NCI-H2107 (cell line): ENCODE measurements at regions not wholly inside any gene's neighbourhood (a gene's known extent, or its start where the extent isn't known, plus 50 kb on each side); places are given as distances from the start of the nearest gene placed in this dataset.
"Not testable (repeated sequence)": the region's sequence is repeated elsewhere in the genome, so short reads cannot be mapped to it uniquely, and the experiment has no call there.

ENCODE experiments used
- DNase-seq: peaks from one replicate; lab custom pipeline; 2025; lab: John Stamatoyannopoulos, UW

GRCh38 chr22:33221568-33221967, 163.4 kb upstream of the SYN3 start:
- no peak for DNase-seq

DNA sequence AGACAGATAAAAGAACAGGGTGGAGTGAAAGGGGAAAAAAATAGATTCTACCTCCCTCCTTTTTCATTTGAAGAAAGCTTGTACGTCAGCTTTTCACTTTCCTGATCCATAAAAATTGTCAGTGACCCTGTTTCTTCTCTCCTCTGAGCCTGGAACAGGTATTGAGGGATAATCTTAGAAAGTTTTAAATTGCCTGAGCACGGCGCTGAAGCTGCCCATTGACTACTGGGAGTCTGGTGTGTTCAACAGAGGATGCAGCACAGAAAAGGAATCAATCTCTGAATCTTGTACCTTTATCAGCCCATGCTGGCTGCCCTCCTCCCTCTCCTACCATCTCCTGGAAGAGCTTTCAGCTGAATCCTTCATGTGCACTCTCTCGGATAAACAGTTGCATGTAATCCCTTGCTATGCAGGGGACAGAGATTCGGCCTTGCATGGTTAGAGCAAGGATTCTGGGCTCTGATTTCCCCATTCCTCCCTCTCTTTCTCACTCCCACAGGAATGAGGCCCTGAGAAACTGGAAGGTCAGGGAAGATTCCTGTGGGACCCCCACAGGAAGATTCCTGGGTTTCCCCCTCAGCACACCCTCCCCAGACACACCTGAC, 162.4 kb upstream of the SYN3 start:
- no peak for DNase-seq

DNA sequence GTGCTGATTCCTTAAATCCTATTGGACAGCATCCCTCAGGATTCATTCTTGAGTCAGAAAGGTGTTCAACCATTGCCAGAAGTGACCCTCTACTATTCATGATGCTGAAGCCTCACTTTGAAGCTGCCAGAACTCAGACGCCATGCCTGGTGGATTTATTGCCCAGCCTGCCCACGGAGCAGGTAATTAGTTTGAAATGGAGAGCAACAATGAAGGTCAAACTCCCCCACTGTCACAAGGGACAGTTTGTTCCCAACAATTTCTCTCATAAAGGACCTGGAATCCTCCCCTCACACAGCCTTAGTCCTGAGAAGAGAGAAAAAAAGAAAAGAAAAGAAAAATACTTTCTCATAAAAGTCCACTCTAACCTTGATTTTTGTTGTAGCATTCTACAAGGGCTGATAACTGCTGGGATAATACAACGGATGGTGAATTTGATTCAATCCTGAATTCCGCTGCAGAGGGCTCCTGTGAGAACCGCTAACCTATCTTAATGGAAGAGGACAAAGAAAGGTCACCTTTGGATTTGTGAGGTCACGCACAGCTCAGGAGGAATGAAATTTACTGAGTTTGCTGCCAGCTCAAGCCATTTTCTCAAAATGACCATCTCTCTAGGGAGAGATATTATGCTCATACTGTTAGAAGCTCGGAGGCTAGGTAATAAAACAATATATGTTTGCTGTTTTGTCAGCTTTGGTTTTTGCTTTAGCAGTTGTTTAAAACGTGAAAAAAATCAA, 161.6 kb upstream of the SYN3 start:
- no peak for DNase-seq

- DNase-seq = no peak
Observed at GRCh38 chr22:33213383-33214075, 155.3 kb upstream of the SYN3 start.

DNA sequence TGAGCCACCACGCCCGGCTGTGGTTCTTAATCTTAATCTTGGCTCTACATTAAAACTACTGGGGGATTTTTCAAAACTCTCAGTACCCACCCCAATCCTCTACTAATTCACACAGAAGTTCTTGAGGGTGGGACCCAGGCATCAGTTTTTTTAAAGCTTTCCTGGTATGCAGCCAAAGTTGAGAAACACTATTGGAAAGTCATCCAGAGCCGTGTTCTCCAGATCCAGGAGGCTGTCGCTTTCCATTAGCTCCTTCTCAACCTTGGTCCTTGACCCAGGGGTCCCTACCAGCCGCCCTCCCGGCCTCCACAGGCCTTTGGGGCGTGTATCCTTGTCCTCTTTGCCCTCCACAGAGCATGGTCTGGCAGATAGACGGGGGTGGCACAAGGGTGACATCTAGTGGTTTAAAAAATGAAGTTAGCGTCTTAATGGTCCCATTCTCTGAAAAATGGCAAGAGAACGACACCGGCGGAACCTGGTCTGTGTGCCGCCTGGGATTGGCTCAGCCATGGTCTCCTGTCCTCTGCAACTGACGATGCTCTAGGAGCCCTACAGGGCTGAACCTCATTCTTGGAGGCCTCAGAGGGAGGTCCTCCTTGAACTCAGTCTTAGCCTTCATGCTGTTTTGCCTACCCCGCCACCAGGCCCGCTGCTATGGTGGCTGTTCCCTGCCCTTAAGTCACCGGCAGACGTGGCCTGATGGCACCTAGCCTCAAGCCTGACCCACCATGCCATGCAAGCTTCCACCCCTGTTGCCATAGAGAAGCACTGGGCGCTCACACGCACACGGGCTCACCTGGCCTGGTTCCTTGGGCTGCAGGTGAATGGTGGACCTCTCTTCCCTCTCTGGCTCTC, 152.0 kb upstream of the SYN3 start:
- DNase-seq = no peak

- no peak for DNase-seq
Observed at GRCh38 chr22:33204408-33204807, 146.2 kb upstream of the SYN3 start.

DNA sequence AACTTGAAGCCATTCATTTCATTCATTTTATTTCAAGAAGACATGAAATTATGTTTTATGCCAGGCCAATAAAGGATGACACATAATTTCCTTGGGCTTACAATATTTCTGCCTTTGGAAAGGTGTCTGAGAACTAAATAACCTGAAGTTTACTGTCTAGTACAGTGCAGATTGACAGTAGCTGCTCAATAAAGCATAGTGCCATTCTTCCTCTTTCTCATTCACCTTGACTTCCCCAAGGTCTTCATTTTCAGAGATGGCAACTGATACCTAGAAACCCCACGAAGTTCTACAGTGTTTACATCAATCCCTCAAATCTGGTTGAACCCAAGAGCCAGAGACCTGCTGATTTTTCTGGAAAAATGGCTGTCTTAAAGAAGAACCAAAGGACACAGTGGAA, 144.3 kb upstream of the SYN3 start:
- no peak for DNase-seq

DNA sequence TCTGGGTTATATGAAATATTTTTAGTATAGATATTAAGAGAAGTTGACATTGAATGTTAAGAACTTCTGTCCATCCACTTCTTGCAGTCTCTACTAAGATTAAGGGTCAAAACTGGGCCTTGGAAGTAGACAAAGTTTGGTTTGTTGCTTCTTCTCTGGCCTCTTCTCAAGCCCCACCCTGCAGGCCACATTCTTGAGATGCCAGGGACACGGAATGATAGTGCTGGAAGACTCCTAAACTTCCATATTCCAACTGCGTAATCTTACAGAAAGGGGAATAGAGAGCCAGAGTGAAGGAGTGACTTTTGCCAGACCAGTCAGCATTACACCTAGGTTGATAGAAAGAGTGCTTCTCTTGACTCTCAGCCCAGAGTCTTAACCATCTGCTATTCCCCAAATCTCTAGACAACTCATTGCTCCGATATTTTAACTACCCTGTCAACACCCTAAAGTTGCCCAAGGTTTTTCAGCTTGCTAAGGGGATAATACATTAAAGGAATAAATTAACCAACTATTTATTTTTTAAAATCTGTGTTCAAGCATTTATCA, 136.4 kb upstream of the SYN3 start:
- no peak for DNase-seq

DNA sequence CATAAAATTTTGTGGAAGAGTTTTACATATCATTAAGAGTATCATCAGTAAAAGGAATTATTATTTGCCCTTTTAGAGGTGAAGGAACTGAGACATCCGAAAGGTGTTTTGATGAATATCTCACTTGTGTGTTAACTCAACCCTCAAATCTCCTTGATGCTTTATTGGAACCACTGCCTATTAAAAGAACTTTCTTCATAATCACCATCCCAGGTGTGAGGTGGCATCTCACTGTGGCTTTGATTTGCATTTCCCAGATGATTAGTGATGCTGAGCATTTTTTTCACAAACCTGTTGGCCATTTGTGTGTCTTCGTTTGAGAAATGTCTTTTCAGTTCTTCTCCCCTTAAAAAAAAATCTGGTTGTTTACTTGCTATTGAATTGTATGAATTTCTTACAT, 134.0 kb upstream of the SYN3 start:
- DNase-seq = no peak

- DNase-seq = no peak
Observed at GRCh38 chr22:33188326-33188725, 130.1 kb upstream of the SYN3 start.

- DNase-seq = no peak
Observed at GRCh38 chr22:33186816-33187215, 128.6 kb upstream of the SYN3 start.

GRCh38 chr22:33180356-33180755, 122.2 kb upstream of the SYN3 start:
- DNase-seq = no peak

- no peak for DNase-seq
Observed at GRCh38 chr22:33167998-33168790, 110.0 kb upstream of the SYN3 start.

- no peak for DNase-seq
Observed at GRCh38 chr22:33166206-33166605, 108.0 kb upstream of the SYN3 start.

- no peak for DNase-seq
Observed at GRCh38 chr22:33163815-33164214, 105.6 kb upstream of the SYN3 start.

DNA sequence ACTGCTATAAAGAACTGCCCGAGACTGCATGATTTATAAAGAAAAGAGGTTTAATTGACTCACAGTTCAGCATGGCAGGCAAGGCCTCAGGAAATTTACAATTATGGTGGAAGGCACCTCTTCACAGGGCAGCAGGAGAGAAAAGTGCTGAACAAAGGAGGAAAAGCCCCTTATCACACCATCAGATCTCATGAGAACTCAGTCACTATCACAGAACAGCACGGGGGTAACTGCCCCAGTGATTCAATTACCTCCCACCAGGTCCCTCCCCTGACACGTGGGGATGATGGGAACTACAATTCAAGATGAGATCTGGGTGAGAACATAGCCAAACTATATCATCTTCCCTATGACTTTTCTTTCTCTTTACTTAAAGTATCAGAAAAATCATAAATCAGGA, 104.0 kb upstream of the SYN3 start:
- no peak for DNase-seq

DNA sequence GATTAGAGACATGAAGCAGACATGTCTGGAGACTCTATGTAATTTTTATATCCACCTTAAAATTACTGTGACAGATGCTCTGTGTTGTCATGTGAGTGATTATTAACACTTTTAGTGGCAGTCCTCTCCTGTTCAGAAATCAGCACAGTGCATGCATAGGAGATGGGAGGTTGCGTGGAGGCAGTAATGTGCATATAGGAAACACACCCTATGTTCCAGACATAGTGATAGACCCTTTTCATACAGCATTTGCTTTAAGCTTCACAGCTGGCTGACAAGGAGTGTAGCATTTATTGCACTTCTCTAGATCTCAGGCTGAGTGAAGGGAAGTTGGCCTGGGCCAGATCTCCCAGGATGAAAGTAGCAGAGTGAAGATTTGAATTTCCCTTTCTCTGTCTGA, 102.3 kb upstream of the SYN3 start:
- DNase-seq = no peak

- DNase-seq = not testable (repeated sequence)
Observed at GRCh38 chr22:33154967-33155366, 96.8 kb upstream of the SYN3 start.

DNA sequence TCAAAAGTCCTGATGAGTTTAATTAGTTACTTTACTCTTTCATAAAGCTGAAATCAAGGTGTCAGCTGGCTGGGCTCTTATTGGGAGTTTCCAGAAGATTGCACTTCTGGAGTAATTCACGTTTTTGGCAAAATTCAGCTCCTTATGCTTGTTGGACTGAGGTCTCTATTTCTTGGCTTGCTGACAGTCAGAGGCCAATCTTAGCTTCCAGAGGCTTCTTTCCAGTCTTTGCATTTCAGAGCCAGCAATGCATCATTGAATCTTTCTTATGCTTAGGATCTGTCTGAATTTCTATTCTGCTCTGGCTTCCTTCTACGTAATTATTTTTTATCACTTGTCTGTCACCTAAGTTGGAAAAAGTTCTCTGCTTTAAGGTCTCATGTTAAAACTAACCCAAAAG, 91.4 kb upstream of the SYN3 start:
- no peak for DNase-seq

DNA sequence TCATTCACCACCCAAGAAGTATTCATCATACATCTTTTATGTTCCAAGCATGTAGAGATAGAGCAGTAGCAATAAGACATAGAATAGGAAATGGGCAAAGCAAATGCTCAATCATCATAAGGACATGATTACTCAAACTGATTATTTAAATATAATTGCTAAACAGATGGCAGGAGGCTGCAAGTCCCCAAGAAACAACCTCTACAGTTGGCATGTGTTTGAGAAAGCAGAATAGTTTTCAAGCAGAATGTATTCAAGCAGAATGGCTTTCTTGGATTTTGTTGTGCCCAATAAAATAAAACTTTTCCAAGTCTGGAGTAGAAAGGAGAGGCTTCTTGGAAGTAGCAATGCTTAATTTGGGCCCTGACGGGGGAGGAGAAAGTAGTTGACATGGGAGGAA, 86.5 kb upstream of the SYN3 start:
- no peak for DNase-seq

GRCh38 chr22:33142282-33143055, 84.3 kb upstream of the SYN3 start:
- no peak for DNase-seq
